Astrocyte of the cerebellum (primary cell): ENCODE measurements at regions not wholly inside any gene's neighbourhood (a gene's known extent, or its start where the extent isn't known, plus 50 kb on each side); places are given as distances from the start of the nearest gene placed in this dataset.
"Not testable (repeated sequence)": the region's sequence is repeated elsewhere in the genome, so short reads cannot be mapped to it uniquely, and the experiment has no call there.

Experiments used
- DNase-seq: peaks from one replicate; pipeline ENCODE4 v3.0.0-alpha.2; 2011; ENCODE audit warnings: low read depth
- H3K4me3 ChIP-seq: 2 replicates; pipeline ENCODE4 v1.5.1; 2011; ENCODE audit warnings: mild to moderate bottlenecking, low read depth, low read length, moderate library complexity
- in situ Hi-C: cut with HindIII; loops from 2 replicates; pipeline ENCODE4 v1.10.0; 2017; ENCODE audit warnings: low sequenced_read_pairs
- TF ChIP-seq, protein P1 (sequence below): IDR thresholded peaks from 2 replicates; pipeline ENCODE4 v1.5.1; 2012; ENCODE audit warnings: low read length, low read depth, moderate library complexity, mild to moderate bottlenecking; ENCODE audit errors: missing control alignments

DNA sequence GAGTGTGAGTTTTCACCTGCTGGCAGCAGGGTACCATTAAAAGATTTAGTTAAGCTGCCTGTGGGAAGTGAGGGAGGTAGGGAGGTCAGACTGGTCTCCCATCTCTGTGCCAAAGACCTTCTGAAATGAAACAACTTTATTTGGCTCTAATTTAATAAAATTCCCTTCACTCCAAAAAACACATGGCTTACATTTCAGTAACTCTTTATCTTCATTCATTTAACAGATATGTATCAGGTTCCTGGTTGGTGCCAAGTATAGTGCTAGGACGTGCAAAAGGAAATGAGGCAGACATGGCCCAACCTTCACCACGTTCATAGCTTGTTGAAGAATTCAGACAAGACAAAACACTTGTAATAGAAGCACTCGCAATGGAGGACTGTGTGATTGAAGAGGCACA, 282.3 kb downstream of the SEC16B start:
- DNase-seq = no peak
- no peak overlapping the region for H3K4me3 ChIP-seq
- TF ChIP-seq, protein P1, sequence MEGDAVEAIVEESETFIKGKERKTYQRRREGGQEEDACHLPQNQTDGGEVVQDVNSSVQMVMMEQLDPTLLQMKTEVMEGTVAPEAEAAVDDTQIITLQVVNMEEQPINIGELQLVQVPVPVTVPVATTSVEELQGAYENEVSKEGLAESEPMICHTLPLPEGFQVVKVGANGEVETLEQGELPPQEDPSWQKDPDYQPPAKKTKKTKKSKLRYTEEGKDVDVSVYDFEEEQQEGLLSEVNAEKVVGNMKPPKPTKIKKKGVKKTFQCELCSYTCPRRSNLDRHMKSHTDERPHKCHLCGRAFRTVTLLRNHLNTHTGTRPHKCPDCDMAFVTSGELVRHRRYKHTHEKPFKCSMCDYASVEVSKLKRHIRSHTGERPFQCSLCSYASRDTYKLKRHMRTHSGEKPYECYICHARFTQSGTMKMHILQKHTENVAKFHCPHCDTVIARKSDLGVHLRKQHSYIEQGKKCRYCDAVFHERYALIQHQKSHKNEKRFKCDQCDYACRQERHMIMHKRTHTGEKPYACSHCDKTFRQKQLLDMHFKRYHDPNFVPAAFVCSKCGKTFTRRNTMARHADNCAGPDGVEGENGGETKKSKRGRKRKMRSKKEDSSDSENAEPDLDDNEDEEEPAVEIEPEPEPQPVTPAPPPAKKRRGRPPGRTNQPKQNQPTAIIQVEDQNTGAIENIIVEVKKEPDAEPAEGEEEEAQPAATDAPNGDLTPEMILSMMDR = no peak
- in situ Hi-C loops = no loop called here

DNA sequence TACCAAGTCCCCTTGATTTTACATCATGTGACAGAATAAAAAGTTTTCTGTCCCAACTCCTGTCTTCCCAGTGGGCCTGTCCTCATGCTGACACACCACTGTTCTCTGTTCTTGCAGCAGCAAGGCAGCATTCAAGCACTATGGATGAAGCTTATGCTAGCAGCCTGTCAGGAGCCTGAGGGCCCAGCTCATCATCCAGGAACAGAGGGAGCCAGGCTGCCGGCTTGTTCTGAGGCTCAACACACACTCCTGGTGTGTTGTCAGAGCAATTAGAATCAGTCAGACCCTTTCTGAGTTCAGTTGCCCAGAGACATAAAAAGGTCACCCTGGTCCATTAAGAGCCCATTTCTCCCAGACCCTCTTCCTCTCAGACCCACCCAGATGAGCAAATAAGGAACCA, 282.9 kb downstream of the SEC16B start:
- H3K4me3 ChIP-seq = no peak overlapping the region
- in situ Hi-C loops = no loop called here
- TF ChIP-seq, protein P1 = no peak
- no peak for DNase-seq

DNA sequence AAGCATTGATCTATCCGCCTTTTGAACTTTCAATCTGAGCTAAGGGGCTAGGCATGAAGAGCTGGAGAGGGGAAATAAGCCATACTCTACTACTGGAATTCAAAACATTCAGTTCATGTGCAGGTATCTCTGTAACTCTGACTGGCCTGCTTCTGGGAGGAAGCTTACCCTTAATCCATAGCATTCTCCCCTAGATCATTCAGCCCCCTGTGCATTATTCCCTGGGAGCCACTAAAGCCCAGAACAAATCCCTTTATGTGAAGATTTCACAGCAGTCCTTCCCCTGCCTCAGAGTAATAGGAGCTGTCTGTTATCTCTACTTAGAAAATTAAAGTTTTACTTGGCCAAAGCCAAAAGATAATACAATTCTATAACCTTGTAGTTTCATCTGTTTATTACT, 300.7 kb downstream of the SEC16B start:
- in situ Hi-C loops = no loop called here
- no peak overlapping the region for H3K4me3 ChIP-seq
- DNase-seq = no peak
- TF ChIP-seq, protein P1 = no peak

DNA sequence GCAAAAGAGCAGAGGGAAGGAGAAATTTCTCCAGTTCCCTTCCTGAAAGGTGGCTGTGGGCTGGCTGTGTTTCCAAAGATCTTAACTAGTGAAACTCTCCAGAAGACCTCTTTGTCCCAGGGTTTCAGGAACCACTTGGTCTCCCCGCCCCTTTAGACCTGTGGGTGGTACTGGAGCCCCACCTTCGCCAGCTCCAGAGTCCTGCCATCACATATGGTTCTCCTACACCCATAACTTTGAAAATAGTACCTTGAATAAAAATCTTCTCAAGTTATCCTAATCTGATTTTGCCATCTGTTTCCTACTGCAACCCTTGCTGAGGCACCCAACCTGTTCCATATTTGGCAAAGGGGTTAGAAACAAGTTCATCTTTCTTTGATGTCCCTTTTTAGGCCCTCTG, 303.9 kb downstream of the SEC16B start:
- in situ Hi-C loops = no loop called here
- TF ChIP-seq, protein P1 = no peak
- DNase-seq = no peak
- H3K4me3 ChIP-seq = no peak overlapping the region

DNA sequence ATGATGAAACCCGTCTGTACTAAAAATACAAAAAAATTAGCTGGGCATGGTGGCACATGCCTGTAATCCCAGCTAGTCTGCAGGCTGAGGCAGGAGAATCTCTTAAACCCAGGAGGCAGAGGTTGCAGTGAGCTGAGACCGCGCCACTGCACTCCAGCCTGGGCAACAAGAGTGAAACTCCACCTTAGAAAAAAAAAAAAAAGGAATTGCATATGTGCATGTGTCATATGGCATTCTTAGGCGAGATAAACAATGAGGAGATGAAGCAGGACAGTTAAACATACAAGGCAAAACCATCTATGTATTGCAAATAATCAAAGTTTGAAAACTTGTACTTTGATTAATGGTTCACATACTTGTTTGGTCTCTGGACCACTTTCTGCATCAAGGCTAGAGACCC, 305.1 kb downstream of the SEC16B start:
- in situ Hi-C loops, DNase-seq, H3K4me3 ChIP-seq: not testable (repeated sequence)

DNA sequence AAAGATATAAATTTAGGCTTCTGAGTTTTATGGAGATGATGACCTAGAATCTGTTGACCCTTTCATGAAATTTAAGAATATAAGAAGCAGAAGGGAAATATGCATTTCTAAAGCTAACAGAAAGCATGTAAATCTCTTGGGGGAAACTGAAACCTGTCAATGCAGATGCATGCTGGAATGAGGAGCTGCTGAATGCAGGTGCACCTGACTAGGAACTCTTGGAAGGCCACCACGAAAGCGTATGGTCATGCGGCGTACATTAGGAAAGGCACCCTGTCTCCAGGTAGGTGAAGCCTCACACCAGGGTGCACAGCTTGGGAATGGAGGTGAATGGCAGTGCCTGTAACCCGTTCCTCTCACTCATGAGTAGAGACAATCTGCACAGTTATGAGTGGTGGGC, 309.7 kb downstream of the SEC16B start:
- H3K4me3 ChIP-seq = no peak overlapping the region
- no peak for DNase-seq
- in situ Hi-C loops = no loop called here
- TF ChIP-seq, protein P1 = no peak

DNA sequence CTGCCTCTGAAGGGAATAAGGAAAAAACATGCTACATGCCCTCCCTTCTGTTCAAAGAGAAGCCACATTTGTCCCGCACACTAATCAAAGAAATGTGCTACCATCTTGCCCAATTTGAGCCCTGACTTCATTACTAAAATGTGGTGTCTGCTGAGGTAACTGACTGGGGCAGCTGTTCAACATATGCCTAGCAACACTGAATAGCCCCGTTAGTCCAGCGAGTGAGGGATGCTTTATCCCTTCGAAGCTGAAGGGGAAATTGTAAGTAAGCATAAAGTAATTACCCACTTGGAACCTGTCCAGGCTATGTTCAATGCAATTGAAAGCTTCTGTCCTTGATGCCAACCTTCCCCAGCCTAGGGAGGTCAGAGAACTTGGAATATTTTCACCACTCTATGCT, 310.6 kb downstream of the SEC16B start:
- in situ Hi-C loops = no loop called here
- TF ChIP-seq, protein P1 = no peak
- H3K4me3 ChIP-seq = no peak overlapping the region
- DNase-seq = no peak
